ENCODE measurements at regions not wholly inside any gene's neighbourhood (a gene's known extent, or its start where the extent isn't known, plus 50 kb on each side); places are given as distances from the start of the nearest gene placed in this dataset.

DNA sequence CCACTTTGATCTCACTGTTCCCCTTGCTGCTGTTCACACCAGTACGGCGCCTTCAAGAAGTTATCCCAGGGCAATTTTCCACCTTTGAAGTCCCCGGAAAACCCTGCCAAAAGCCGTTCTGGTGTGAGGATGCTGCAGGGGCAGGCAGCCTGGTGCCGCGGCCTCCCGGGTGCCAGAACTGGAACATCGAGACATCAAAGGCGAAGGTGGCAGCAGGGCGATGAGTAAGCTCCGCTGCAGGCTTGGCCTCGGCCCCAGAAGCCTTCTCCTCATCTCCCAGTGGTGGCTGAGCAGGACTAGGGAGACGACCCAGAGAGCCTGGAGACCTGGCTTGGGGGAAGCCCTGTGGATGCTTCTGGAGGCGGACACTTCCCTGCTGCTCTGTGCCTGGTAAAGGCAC, 115.3 kb upstream of the MSX2 start:
- TF ChIP-seq, protein P1, sequence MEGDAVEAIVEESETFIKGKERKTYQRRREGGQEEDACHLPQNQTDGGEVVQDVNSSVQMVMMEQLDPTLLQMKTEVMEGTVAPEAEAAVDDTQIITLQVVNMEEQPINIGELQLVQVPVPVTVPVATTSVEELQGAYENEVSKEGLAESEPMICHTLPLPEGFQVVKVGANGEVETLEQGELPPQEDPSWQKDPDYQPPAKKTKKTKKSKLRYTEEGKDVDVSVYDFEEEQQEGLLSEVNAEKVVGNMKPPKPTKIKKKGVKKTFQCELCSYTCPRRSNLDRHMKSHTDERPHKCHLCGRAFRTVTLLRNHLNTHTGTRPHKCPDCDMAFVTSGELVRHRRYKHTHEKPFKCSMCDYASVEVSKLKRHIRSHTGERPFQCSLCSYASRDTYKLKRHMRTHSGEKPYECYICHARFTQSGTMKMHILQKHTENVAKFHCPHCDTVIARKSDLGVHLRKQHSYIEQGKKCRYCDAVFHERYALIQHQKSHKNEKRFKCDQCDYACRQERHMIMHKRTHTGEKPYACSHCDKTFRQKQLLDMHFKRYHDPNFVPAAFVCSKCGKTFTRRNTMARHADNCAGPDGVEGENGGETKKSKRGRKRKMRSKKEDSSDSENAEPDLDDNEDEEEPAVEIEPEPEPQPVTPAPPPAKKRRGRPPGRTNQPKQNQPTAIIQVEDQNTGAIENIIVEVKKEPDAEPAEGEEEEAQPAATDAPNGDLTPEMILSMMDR (IDR thresholded peaks at IDR 0.05; ENCODE audit: borderline replicate concordance, insufficient read depth, low read depth, low read length) = no peak
- no peak overlapping the region for H3K4me3 ChIP-seq (ENCODE audit: low read depth, low read length)

DNA sequence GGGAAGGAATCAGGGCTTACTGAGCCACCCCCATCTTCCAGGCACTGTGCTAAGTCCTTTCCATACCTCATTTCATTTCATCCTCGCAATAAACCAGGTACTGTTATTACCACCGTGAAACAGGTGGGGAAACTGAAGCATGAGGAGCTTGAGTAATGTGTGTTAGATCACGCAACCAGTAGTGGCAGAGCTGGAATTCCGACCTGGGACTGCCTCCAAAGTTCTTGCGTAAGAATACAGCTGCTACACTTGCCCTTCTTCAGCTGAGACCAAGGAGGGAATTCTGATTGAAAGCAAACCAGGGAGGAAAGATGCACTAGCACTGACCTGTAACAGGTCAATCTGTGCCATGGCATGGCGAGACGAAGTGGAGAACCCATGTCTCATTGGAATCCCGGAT, 113.4 kb upstream of the MSX2 start:
- TF ChIP-seq, protein P1 (IDR thresholded peaks at IDR 0.05; ENCODE audit: borderline replicate concordance, insufficient read depth, low read depth, low read length) = no peak
- no peak overlapping the region for H3K4me3 ChIP-seq (ENCODE audit: low read depth, low read length)

DNA sequence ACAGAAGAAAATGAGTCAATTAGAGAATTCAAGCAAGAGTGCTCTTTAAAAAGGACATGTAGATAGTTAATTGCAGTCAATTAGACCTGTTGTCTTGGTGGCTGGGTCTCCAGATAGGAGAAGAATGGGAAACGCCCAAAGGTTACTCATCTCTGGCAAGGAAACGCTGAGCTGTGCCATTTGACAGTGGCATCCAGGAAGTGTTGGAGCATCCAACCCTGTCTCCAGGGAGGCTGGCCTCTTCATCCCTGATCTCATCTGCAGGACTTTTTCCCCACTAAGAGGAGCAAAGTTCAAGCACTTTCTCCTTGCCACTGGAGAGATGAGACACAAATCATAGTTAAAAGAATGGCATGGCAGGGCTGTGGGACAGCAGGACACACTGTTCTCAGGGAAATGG, 111.7 kb upstream of the MSX2 start:
- H3K4me3 ChIP-seq (ENCODE audit: low read depth, low read length) = no peak overlapping the region
- TF ChIP-seq, protein P1 (IDR thresholded peaks at IDR 0.05; ENCODE audit: borderline replicate concordance, insufficient read depth, low read depth, low read length) = no peak

DNA sequence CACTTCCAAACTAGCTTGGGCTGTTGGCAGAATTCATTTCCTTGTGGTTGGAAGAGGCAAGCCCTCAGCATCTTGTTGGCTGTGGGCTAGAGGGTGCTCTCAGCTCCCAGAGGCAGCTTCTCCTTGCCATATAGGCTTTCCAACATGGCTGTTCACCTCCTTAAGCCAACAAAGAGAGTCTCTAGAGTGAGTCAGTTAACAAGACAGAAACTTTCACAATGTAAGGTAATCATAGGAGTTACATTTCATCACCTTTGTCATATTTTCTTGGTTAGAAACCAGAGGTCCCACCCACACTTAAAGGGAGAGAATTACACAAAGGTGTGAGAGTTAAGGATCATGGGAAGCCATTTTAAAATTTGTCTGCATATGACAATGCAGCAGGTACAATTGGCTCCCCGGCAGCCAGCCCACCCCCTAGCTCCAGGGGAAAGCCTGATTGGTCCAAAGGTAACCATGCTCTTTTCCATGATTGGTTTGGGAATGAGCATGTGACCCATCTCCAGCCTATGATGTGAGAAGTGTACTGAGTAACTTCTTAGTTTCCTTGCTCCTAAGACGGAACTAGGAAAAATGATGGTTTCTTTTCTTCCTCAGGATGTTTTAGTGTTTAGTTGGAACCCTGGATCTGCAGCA, 109.8 kb upstream of the MSX2 start:
- no peak overlapping the region for H3K4me3 ChIP-seq (ENCODE audit: low read depth, low read length)
- TF ChIP-seq, protein P1 (IDR thresholded peaks at IDR 0.05; ENCODE audit: borderline replicate concordance, insufficient read depth, low read depth, low read length) = no peak

DNA sequence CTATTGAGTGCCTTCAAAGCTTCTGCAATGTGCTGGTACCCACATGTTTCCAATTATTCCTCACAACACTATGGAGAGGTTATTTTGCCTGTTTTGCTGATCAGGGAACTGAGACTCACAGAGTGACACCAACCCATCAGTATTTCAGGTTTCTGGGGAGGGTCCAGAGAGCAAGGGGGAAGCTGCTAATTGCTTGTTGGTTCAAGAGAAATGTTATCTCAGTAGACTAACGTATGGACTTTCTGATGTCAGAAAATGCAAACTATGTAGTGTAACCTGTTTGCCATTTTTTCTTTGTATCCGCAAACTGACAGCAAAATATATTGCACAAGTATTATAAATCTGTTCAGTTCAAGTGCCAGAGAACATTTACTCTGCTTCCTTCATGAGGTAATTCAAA, 108.3 kb upstream of the MSX2 start:
- H3K4me3 ChIP-seq (ENCODE audit: low read depth, low read length) = no peak overlapping the region
- TF ChIP-seq, protein P1 (IDR thresholded peaks at IDR 0.05; ENCODE audit: borderline replicate concordance, insufficient read depth, low read depth, low read length) = no peak

DNA sequence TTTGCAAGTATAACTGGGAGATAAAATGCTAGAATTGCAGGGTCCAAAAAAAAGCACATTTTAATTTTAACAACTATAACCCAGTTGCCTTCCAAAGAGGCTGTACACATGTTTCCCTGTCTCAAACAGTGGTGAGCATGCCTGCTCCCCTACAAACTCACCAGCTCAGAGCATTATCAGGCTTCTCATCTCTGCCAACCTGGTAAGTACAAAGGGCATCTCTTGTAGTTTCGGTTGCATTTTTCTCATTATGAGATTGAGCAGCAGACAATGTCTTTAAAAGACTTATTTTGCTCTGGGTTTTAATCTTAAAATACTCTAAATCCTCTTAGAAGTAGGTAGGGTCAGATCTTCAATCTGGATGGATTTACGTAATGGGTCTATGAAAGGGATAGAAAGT, 107.1 kb upstream of the MSX2 start:
- TF ChIP-seq, protein P1 (IDR thresholded peaks at IDR 0.05; ENCODE audit: borderline replicate concordance, insufficient read depth, low read depth, low read length) = no peak
- H3K4me3 ChIP-seq (ENCODE audit: low read depth, low read length) = no peak overlapping the region

DNA sequence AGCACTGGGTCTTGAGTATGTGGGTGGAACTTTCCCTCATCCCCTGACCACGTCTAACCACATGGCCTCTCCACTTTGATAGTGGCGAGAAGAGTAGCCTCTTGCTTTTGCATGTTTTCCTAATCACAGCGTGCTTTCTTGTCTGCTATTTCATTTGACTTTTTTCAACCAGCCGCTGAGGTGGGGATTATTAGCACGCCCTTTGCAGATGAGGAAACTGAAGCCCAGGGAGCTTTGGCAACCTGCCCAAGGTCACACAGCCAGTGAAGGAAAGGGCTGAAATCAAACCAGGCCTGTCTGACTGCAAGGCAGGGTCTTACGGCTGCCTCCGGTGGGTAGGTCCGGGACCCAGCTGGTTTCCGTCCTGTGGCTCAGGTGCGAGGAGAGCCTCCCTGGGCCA, 106.5 kb upstream of the MSX2 start:
- H3K4me3 ChIP-seq (ENCODE audit: low read depth, low read length) = no peak overlapping the region
- TF ChIP-seq, protein P1 (IDR thresholded peaks at IDR 0.05; ENCODE audit: borderline replicate concordance, insufficient read depth, low read depth, low read length) = no peak
